ENCODE measurements at regions not wholly inside any gene's neighbourhood (a gene's known extent, or its start where the extent isn't known, plus 50 kb on each side); places are given as distances from the start of the nearest gene placed in this dataset.
A peak's percentile ranks its signal among the peaks of the same experiment; 100 is the strongest.
"Not testable (repeated sequence)": the region's sequence is repeated elsewhere in the genome, so short reads cannot be mapped to it uniquely, and the experiment has no call there.

GRCh38 chr7:94276795-94277194, 117.9 kb upstream of the COL1A2 start:
- DNase-seq = no peak

GRCh38 chr7:94277236-94277635, 117.5 kb upstream of the COL1A2 start:
- DNase-seq = no peak

- DNase-seq = no peak
These were observed 113.8 kb upstream of the COL1A2 start for GRCh38 chr7:94280851-94281250.

GRCh38 chr7:94284104-94284503, 110.6 kb upstream of the COL1A2 start:
- no peak for DNase-seq

- no peak for DNase-seq
These were observed 108.6 kb upstream of the COL1A2 start for GRCh38 chr7:94286111-94286510.

GRCh38 chr7:94288096-94288495, 106.6 kb upstream of the COL1A2 start:
- no peak for DNase-seq

- peak; percentile 73 for DNase-seq
These were observed 105.6 kb upstream of the COL1A2 start for GRCh38 chr7:94289071-94289470.

GRCh38 chr7:94294471-94295131, 100.1 kb upstream of the COL1A2 start:
- DNase-seq = no peak

GRCh38 chr7:94295850-94296249, 98.8 kb upstream of the COL1A2 start:
- DNase-seq = no peak

GRCh38 chr7:94296881-94297280, 97.8 kb upstream of the COL1A2 start:
- no peak for DNase-seq

GRCh38 chr7:94297397-94297838, 97.3 kb upstream of the COL1A2 start:
- no peak for DNase-seq

- DNase-seq = no peak
These were observed 95.8 kb upstream of the COL1A2 start for GRCh38 chr7:94298943-94299342.

- no peak for DNase-seq
These were observed 94.4 kb upstream of the COL1A2 start for GRCh38 chr7:94300176-94300835.

GRCh38 chr7:94301024-94301586, 93.6 kb upstream of the COL1A2 start:
- DNase-seq = no peak

- DNase-seq = no peak
These were observed 91.6 kb upstream of the COL1A2 start for GRCh38 chr7:94303118-94303517.

GRCh38 chr7:94303695-94304094, 91.0 kb upstream of the COL1A2 start:
- no peak for DNase-seq

- DNase-seq = no peak
These were observed 89.8 kb upstream of the COL1A2 start for GRCh38 chr7:94304878-94305277.

- no peak for DNase-seq
These were observed 88.9 kb upstream of the COL1A2 start for GRCh38 chr7:94305836-94306235.

- no peak for DNase-seq
These were observed 87.2 kb upstream of the COL1A2 start for GRCh38 chr7:94307399-94308048.

- DNase-seq = no peak
These were observed 83.2 kb upstream of the COL1A2 start for GRCh38 chr7:94311515-94311914.

GRCh38 chr7:94313926-94314325, 80.8 kb upstream of the COL1A2 start:
- no peak for DNase-seq

- no peak for DNase-seq
These were observed 80.0 kb upstream of the COL1A2 start for GRCh38 chr7:94314413-94315410.

- not testable (repeated sequence) for DNase-seq
These were observed 73.6 kb upstream of the COL1A2 start for GRCh38 chr7:94321138-94321537.
